ENCODE measurements at regions not wholly inside any gene's neighbourhood (a gene's known extent, or its start where the extent isn't known, plus 50 kb on each side); places are given as distances from the start of the nearest gene placed in this dataset.

- H3K9me3 ChIP-seq (replicated peaks; ENCODE audit: control insufficient read depth, insufficient read depth, low read depth, low read length) = no peaks in the 10 kb centered on the region
- no peaks in the 10 kb centered on the region for H4K20me1 ChIP-seq (replicated peaks; ENCODE audit: control insufficient read depth, insufficient read depth, low read length)
- no peak overlapping the region for H3K4me2 ChIP-seq (ENCODE audit: insufficient read depth, low read length)
- no peaks in the 10 kb centered on the region for H3K79me2 ChIP-seq (ENCODE audit: control insufficient read depth, insufficient read depth, low read length)
- no peak overlapping the region for H2AFZ ChIP-seq (ENCODE audit: low read depth, low read length)
- no peaks in the 10 kb centered on the region for H3K9me1 ChIP-seq (ENCODE audit: control insufficient read depth, insufficient read depth, low read length)
- H3K27ac ChIP-seq (ENCODE audit: extremely low read depth, low read depth, low read length) = no peak overlapping the region
- WGBS (ENCODE audit: insufficient coverage, low coverage, missing lambda C conversion rate) = no CpG with 5 or more reads among the region's 1 CpG
- H3K4me1 ChIP-seq (replicated peaks in 1 of 2; ENCODE audit: control insufficient read depth in 2 of 2, insufficient read depth in 2 of 2, low read length in 2 of 2) = no peaks in the 10 kb centered on the region
- H3K36me3 ChIP-seq (ENCODE audit: control insufficient read depth, insufficient read depth, low read length) = no peaks in the 10 kb centered on the region
- ATAC-seq (no peak), DNase-seq (ENCODE audit: extremely low read depth in 1 of 4, low spot score in 3 of 4) (peak in 1 of 4 experiments; percentile 3), FAIRE-seq (no peak)
- no TSS peak for BruUV-seq (replicated peaks)
- no peak overlapping the region for H3K9ac ChIP-seq (ENCODE audit: insufficient read depth in 1 of 2, low read depth in 2 of 2, low read length in 2 of 2)
- no peak for TF ChIP-seq CBX3 (IDR thresholded peaks at IDR 0.05; ENCODE audit: borderline replicate concordance in 1 of 2, low read length in 2 of 2)
- TF ChIP-seq ERF (CRISPR knock-in tag; IDR thresholded peaks at IDR 0.05) = no peak
- no peak for TF ChIP-seq E2F4 (CRISPR knock-in tag; IDR thresholded peaks at IDR 0.05; ENCODE audit: low read depth)
- no peak for TF ChIP-seq PHF8 (IDR thresholded peaks at IDR 0.05; ENCODE audit: borderline replicate concordance, low read length)
- peak in 1 of 2 experiments; percentile 25; a peak in 2 of 4 replicates for TF ChIP-seq RAD21 (CRISPR knock-in tag; conservative IDR thresholded peaks at IDR 0.05 in 1 of 2, IDR thresholded peaks at IDR 0.05 in 1 of 2)
- no peak for TF ChIP-seq MBD1 (CRISPR knock-in tag; IDR thresholded peaks at IDR 0.05)
- TF ChIP-seq CCNT2 (IDR thresholded peaks at IDR 0.05; ENCODE audit: borderline replicate concordance, extremely low read depth, insufficient read length, low read depth, low read length) = no peak
- TF ChIP-seq ZNF121 (CRISPR knock-in tag; conservative IDR thresholded peaks at IDR 0.05) = no peak
- TF ChIP-seq ZNF263 (CRISPR knock-in tag; IDR thresholded peaks at IDR 0.05; ENCODE audit: borderline replicate concordance) = no peak
- no peak for TF ChIP-seq MCM2 (IDR thresholded peaks at IDR 0.05; ENCODE audit: low read depth)
- peak; percentile 66; the same call in 1 of the 2 replicates for TF ChIP-seq ZNF23 (CRISPR knock-in tag; IDR thresholded peaks at IDR 0.05)
- no peak for TF ChIP-seq MAFK (IDR thresholded peaks at IDR 0.05; ENCODE audit: low read length)
- TF ChIP-seq ZNF165 (CRISPR knock-in tag; IDR thresholded peaks at IDR 0.05; ENCODE audit: borderline replicate concordance) = no peak
- no peak for TF ChIP-seq UBTF (IDR thresholded peaks at IDR 0.05; ENCODE audit: borderline replicate concordance in 1 of 2, low read depth in 2 of 2, low read length in 2 of 2)
- no peak for TF ChIP-seq HLTF (IDR thresholded peaks at IDR 0.05)
- no peak for TF ChIP-seq RAD51 (IDR thresholded peaks at IDR 0.05; ENCODE audit: borderline replicate concordance, low read depth)
- no peak for TF ChIP-seq PHB2 (IDR thresholded peaks at IDR 0.05; ENCODE audit: low read depth)
- in situ Hi-C loops (cut with MboI) = no loop called here
- no peak overlapping the region for H3K4me3 ChIP-seq
- ChIA-PET POLR2A (no interaction called here), CTCF (ENCODE audit: low intra/inter-chr PET ratio) (no interaction called here)
- no peaks in the 10 kb centered on the region for H3K27me3 ChIP-seq (ENCODE audit: control insufficient read depth in 2 of 2, insufficient read depth in 2 of 2, low read length in 2 of 2)
- intact Hi-C loops (cut with micrococcal nuclease) = loop anchor here (10.0 kb wide), 1 partner anchor 248 kb away; no protein-coding TSS in a partner anchor
These were observed 82.9 kb upstream of the SEZ6L start for GRCh38 chr22:26086359-26086758.
